Parathyroid adenoma (tissue), 2 donors: ENCODE measurements at regions not wholly inside any gene's neighbourhood (a gene's known extent, or its start where the extent isn't known, plus 50 kb on each side); places are given as distances from the start of the nearest gene placed in this dataset.

Experiments used
- H2AFZ ChIP-seq: fragments of 300-600 bp; sonication (generic); one replicate; pipeline ENCODE4 v1.7.0; 2017; ENCODE audit warnings: antibody characterized with exemption, mild to moderate bottlenecking
- H3K27ac ChIP-seq: fragments of 300-600 bp; sonication (generic); one replicate; pipeline ENCODE4 v1.7.0; 2017
- H3K27me3 ChIP-seq: fragments of 300-600 bp; sonication (generic); one replicate; pipeline ENCODE4 v1.7.0; 2017; ENCODE audit warnings: low read length; ENCODE audit not compliant: control insufficient read depth, insufficient read depth
- H3K36me3 ChIP-seq: fragments of 300-600 bp; sonication (generic); one replicate; pipeline ENCODE4 v1.7.0; 2017; ENCODE audit warnings: low read length; ENCODE audit not compliant: control insufficient read depth, insufficient read depth
- H3K4me1 ChIP-seq: fragments of 300-600 bp; sonication (generic); one replicate; pipeline ENCODE4 v1.7.0; 2017; ENCODE audit warnings: control low read depth
- H3K4me2 ChIP-seq: fragments of 300-600 bp; sonication (generic); one replicate; pipeline ENCODE4 v1.7.0; 2017; ENCODE audit warnings: low read length
- H3K4me3 ChIP-seq: fragments of 300-600 bp; sonication (generic); one replicate; pipeline ENCODE4 v1.7.0; 2017; ENCODE audit warnings: low read depth, low read length
- H3K79me2 ChIP-seq: fragments of 300-600 bp; sonication (generic); one replicate; pipeline ENCODE4 v1.7.0; 2017; ENCODE audit warnings: control low read depth
- H3K9ac ChIP-seq: fragments of 300-600 bp; sonication (generic); one replicate; pipeline ENCODE4 v1.7.0; 2017; ENCODE audit warnings: mild to moderate bottlenecking
- H3K9me3 ChIP-seq: fragments of 300-600 bp; sonication (generic); one replicate; pipeline ENCODE4 v1.7.0; 2017; ENCODE audit warnings: low read length; ENCODE audit not compliant: control insufficient read depth
- CTCF ChIP-seq: fragments of 300-600 bp; sonication (generic); IDR thresholded peaks from one replicate; pipeline ENCODE4 v1.7.0; 2017; ENCODE audit warnings: antibody characterized with exemption, mild to moderate bottlenecking
- donor health status: primary hyperparathyroidism.

- no peak overlapping the region for H3K9ac ChIP-seq
Measured at GRCh38 chr2:236747925-236748324, 178.3 kb downstream of the ACKR3 start.

GRCh38 chr2:236748385-236748784 lies 178.8 kb downstream of the ACKR3 start:
- H3K4me1 ChIP-seq, result peaks cover 43% of the 10 kb centered on the region
- H2AFZ ChIP-seq, result peak overlapping the region; percentile 80
- no peak overlapping the region for H3K9ac ChIP-seq
- TF ChIP-seq CTCF, result no peak
- H3K36me3 ChIP-seq, result no peaks in the 10 kb centered on the region
- H3K79me2 ChIP-seq, result no peaks in the 10 kb centered on the region
- H3K4me2 ChIP-seq, result no peak overlapping the region
- peak overlapping the region; percentile 91 for H3K27ac ChIP-seq
- H3K27me3 ChIP-seq, result no peaks in the 10 kb centered on the region
- H3K4me3 ChIP-seq, result no peak overlapping the region
- no peaks in the 10 kb centered on the region for H3K9me3 ChIP-seq

More at GRCh38 chr2:236747925-236748324, 178.3 kb downstream of the ACKR3 start:
- peak overlapping the region; percentile 91 for H3K27ac ChIP-seq
- no peaks in the 10 kb centered on the region for H3K9me3 ChIP-seq
- no peaks in the 10 kb centered on the region for H3K36me3 ChIP-seq
- peak overlapping the region; percentile 80 for H2AFZ ChIP-seq
- H3K4me1 ChIP-seq, result peaks cover 41% of the 10 kb centered on the region
- TF ChIP-seq CTCF, result no peak
- H3K4me3 ChIP-seq, result no peak overlapping the region
- H3K4me2 ChIP-seq, result no peak overlapping the region
- H3K27me3 ChIP-seq, result no peaks in the 10 kb centered on the region
- no peaks in the 10 kb centered on the region for H3K79me2 ChIP-seq

GRCh38 chr2:236748801-236749200 lies 179.2 kb downstream of the ACKR3 start:
- Histone ChIP-seq H3K4me3 (no peak overlapping the region), H3K9me3 (no peaks in the 10 kb centered on the region), H2AFZ (peak overlapping the region; percentile 80), H3K79me2 (no peaks in the 10 kb centered on the region), H3K27me3 (no peaks in the 10 kb centered on the region), H3K4me2 (no peak overlapping the region), H3K9ac (no peak overlapping the region), H3K27ac (peak overlapping the region; percentile 91), H3K36me3 (no peaks in the 10 kb centered on the region), H3K4me1 (peaks cover 44% of the 10 kb centered on the region)
- TF ChIP-seq CTCF, result peak; percentile 40

GRCh38 chr2:236749346-236749745 lies 179.7 kb downstream of the ACKR3 start:
- no peak for TF ChIP-seq CTCF

GRCh38 chr2:236752096-236752495 lies 182.5 kb downstream of the ACKR3 start:
- no peak for TF ChIP-seq CTCF
- Histone ChIP-seq H3K9ac (no peak overlapping the region), H3K4me2 (no peak overlapping the region), H3K36me3 (no peaks in the 10 kb centered on the region), H3K79me2 (no peaks in the 10 kb centered on the region), H3K4me3 (no peak overlapping the region), H3K4me1 (peaks cover 39% of the 10 kb centered on the region), H2AFZ (no peak overlapping the region), H3K9me3 (no peaks in the 10 kb centered on the region), H3K27me3 (no peaks in the 10 kb centered on the region), H3K27ac (no peak overlapping the region)

More at GRCh38 chr2:236749346-236749745, 179.7 kb downstream of the ACKR3 start:
- no peak overlapping the region for H3K9ac ChIP-seq
- peak overlapping the region; percentile 70 for H2AFZ ChIP-seq
- H3K4me1 ChIP-seq, result peaks cover 44% of the 10 kb centered on the region
- no peak overlapping the region for H3K4me2 ChIP-seq
- H3K4me3 ChIP-seq, result no peak overlapping the region
- no peaks in the 10 kb centered on the region for H3K27me3 ChIP-seq
- peak overlapping the region; percentile 91 for H3K27ac ChIP-seq
- no peaks in the 10 kb centered on the region for H3K79me2 ChIP-seq
- H3K9me3 ChIP-seq, result no peaks in the 10 kb centered on the region
- no peaks in the 10 kb centered on the region for H3K36me3 ChIP-seq
